ENCODE measurements at regions not wholly inside any gene's neighbourhood (a gene's known extent, or its start where the extent isn't known, plus 50 kb on each side); places are given as distances from the start of the nearest gene placed in this dataset.

GRCh38 chr12:47577206-47577989 lies 128.4 kb downstream of the RPAP3 start:
- no peak for DNase-seq (ENCODE audit: low read depth)
- H3K4me3 ChIP-seq (ENCODE audit: low read depth, low read length), result no peak overlapping the region
- no peak for TF ChIP-seq CTCF (IDR thresholded peaks at IDR 0.05; ENCODE audit: insufficient read depth, low read depth, low read length)

- no peak for TF ChIP-seq CTCF (IDR thresholded peaks at IDR 0.05; ENCODE audit: insufficient read depth, low read depth, low read length)
- H3K4me3 ChIP-seq (ENCODE audit: low read depth, low read length), result no peak overlapping the region
- DNase-seq (ENCODE audit: low read depth), result no peak
Observed at GRCh38 chr12:47576289-47576945, 129.4 kb downstream of the RPAP3 start.

- no peak overlapping the region for H3K4me3 ChIP-seq (ENCODE audit: low read depth, low read length)
- no peak for DNase-seq (ENCODE audit: low read depth)
- no peak for TF ChIP-seq CTCF (IDR thresholded peaks at IDR 0.05; ENCODE audit: insufficient read depth, low read depth, low read length)
Observed at GRCh38 chr12:47574252-47575021, 131.4 kb downstream of the RPAP3 start.

- H3K4me3 ChIP-seq (ENCODE audit: low read depth, low read length), result no peak overlapping the region
- no peak for TF ChIP-seq CTCF (IDR thresholded peaks at IDR 0.05; ENCODE audit: insufficient read depth, low read depth, low read length)
- no peak for DNase-seq (ENCODE audit: low read depth)
Observed at GRCh38 chr12:47573146-47573659, 132.6 kb downstream of the RPAP3 start.

- H3K4me3 ChIP-seq (ENCODE audit: low read depth, low read length), result no peak overlapping the region
- TF ChIP-seq CTCF (IDR thresholded peaks at IDR 0.05; ENCODE audit: insufficient read depth, low read depth, low read length), result no peak
- no peak for DNase-seq (ENCODE audit: low read depth)
Observed at GRCh38 chr12:47570151-47570550, 135.7 kb downstream of the RPAP3 start.

GRCh38 chr12:47562201-47562600 lies 143.6 kb downstream of the RPAP3 start:
- no peak for TF ChIP-seq CTCF (IDR thresholded peaks at IDR 0.05; ENCODE audit: insufficient read depth, low read depth, low read length)
- no peak for DNase-seq (ENCODE audit: low read depth)
- H3K4me3 ChIP-seq (ENCODE audit: low read depth, low read length), result no peak overlapping the region

Measured in fibroblast of villous mesenchyme (primary cell).